ENCODE measurements at regions not wholly inside any gene's neighbourhood (a gene's known extent, or its start where the extent isn't known, plus 50 kb on each side); places are given as distances from the start of the nearest gene placed in this dataset.

GRCh38 chr5:2332521-2332920, 419.0 kb downstream of the IRX2 start:
- no peak for DNase-seq (ENCODE audit: low read depth)

GRCh38 chr5:2330325-2331130, 420.9 kb downstream of the IRX2 start:
- no peak for DNase-seq (ENCODE audit: low read depth)

- no peak for DNase-seq (ENCODE audit: low read depth)
Observed at GRCh38 chr5:2329741-2330140, 421.7 kb downstream of the IRX2 start.

- no peak for DNase-seq (ENCODE audit: low read depth)
Observed at GRCh38 chr5:2326601-2327000, 424.9 kb downstream of the IRX2 start.

DNA sequence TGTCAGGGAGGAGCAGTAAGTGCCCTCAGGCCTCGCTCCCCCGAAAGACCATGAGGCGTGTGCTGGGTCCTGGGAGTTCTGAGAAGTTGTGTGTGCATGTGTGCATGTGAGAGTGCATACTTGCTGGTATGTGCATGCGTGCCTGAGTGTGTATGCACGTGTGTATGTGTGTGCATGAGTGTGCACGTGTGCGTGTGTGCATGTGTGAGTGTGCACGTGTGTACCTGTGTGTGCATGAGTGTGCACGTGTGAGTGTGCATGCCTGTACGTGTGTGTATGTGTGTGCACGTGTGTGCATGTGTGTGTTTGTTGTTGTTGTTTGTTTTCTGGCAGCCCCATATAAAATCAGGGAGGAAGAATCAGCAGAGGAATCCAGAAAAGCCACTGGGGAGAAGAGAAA, 426.7 kb downstream of the IRX2 start:
- DNase-seq (ENCODE audit: low read depth), result no peak

DNA sequence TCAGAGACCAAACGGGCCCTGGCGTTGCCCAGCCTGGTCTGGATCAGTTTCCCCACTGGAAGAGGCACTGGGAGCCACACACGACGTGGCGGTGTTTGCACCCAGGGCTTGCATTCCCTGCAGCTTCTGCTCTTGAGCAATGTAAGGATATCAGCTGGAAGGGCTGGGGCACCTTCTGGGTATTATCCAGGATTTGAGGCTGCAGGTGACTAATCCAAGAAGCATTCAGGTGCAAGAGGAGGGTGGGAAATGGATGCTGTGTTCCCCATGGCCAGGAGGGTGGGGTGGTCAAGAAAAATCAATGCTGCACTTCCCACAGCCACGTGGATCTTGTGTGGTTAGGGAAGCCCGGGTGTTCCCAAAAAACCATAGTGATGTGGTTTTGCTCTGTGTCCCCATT, 430.9 kb downstream of the IRX2 start:
- DNase-seq (ENCODE audit: low read depth), result no peak

DNA sequence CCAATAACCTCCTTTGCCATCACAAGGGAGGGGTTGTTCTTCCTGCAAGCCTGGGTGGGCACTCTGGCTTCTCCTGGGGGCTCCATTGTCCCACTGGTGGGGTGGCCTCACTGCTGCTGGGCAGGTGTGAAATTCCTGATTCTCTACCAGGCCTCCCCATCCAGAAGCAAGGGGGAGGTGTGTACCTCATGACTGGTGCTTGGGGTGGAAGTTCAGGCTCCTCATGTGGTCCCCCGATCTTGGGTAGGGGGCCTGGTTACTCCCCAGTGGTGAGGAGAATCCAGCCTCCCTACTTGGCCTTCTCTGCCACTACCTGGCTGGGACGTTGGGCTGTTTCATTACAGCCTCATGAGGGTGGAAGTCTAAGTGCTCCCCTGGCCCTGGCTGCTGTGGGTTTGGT, 433.9 kb downstream of the IRX2 start:
- DNase-seq (ENCODE audit: low read depth), result no peak

- DNase-seq (ENCODE audit: low read depth), result no peak
Observed at GRCh38 chr5:2311851-2312250, 429.1 kb upstream of the IRX4 start.

DNA sequence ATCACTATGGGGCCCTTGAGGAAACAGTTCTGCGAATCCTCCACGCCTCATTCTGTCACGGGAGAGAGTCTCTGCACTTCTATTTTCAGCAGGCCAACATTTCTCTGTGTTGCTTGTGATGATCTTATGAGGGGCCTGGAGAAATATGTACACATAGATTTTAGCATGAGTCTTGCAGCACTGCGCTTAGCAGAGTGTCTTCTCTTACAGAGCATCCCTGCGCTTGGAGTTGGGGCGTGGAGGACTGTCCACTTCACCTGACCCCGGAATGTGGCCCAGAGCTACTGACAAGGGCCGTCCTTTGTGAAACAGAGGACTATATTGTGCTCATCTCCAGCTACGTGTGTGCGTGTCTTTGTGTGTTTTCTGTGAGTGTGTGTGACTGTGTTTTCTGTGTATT, 428.2 kb upstream of the IRX4 start:
- DNase-seq (ENCODE audit: low read depth), result no peak

DNA sequence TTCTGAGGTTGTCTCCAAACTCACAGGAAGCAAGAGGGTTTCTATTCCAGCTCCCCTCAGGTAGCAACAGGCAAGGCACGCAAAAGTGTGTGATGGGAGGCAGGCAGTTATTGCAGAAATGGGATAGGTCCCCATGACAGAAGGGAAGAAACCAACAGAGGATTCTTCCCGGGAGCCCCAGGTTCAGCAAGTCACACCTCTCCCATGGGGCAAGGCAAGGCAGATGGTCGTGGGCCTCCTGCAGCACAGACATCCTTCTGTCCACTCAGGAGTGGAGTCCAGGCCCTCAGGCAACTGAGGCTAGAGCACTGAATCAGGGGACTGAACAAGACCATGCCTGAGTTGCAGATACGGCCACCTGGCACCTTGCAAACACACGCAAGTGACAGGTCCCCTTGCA, 424.9 kb upstream of the IRX4 start:
- DNase-seq (ENCODE audit: low read depth), result no peak

GRCh38 chr5:2306711-2307110, 424.0 kb upstream of the IRX4 start:
- no peak for DNase-seq (ENCODE audit: low read depth)

- DNase-seq (ENCODE audit: low read depth), result no peak
Observed at GRCh38 chr5:2303431-2304100, 420.8 kb upstream of the IRX4 start.

DNA sequence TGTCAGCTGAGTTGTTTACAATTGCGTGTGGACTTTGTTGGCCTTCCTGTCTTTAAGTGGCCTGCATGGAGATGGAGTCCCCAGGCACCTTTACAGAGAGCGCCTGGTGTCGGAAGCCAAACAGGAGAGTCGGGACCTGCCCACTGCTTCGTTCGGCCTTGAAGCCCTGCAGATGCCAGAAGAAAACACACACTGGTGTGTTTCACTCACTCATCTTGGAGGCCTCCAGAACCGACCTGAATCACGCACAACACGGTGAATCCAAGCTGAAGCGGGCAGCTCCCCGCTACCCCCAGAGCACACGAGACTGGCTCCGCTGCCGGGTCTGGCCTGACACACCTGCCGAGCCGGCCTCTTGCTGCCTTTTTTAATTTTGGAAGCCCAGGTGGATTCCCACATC, 419.4 kb upstream of the IRX4 start:
- DNase-seq (ENCODE audit: low read depth), result no peak

DNA sequence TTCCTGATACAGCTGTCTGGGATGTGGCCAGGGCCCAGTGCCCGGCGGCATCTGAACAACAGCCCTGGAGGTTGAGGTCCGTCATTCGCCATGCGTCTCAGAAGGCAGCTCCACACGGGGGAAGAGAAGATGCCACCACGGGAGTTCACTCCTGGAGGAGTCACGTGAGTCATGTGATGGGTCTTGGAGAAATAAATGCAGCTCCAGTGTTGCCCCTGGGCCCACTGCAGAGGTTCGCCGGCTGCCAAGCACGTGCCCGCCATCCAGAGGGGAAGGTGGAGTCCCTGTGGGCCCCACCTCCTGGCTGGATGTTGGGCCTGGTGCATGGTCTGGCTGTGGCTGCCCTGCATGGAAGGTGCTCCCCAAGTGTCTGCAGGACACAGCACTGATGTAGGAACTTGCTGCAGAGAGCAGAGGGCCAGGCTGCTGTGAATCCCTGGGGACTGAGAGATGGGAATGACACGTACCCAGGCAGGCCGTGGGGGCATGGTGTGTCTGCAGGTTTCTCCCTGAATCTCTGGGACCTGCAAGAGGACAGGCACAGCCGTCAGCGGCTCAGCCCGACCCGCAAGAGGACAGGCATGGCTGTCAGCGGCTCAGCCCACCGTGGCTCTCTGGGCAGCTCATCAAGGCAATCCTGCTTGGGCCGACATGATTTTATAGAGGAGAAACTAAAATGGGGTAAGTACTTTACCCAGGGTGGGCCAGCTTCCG, 418.3 kb upstream of the IRX4 start:
- DNase-seq (ENCODE audit: low read depth), result no peak

DNA sequence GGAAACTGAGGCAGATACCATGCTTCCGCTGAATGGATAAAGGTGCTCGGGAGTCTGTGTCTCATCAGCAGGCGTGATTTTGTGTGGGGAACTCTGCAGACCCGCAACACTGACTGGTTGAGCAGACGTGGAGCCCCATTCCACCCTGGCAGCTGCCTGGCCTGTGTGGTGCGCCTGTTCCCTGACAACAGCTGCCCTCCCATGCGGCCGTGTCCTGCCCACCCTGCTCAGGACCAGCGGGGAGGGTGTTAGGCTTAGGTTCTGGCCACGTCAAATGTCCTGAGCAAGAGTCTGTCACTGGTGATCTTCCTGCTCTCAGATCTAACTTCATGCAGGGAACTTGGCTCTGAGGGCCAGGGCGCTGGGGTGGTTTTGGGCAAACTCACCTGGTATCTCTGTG, 417.7 kb upstream of the IRX4 start:
- DNase-seq (ENCODE audit: low read depth), result no peak

DNA sequence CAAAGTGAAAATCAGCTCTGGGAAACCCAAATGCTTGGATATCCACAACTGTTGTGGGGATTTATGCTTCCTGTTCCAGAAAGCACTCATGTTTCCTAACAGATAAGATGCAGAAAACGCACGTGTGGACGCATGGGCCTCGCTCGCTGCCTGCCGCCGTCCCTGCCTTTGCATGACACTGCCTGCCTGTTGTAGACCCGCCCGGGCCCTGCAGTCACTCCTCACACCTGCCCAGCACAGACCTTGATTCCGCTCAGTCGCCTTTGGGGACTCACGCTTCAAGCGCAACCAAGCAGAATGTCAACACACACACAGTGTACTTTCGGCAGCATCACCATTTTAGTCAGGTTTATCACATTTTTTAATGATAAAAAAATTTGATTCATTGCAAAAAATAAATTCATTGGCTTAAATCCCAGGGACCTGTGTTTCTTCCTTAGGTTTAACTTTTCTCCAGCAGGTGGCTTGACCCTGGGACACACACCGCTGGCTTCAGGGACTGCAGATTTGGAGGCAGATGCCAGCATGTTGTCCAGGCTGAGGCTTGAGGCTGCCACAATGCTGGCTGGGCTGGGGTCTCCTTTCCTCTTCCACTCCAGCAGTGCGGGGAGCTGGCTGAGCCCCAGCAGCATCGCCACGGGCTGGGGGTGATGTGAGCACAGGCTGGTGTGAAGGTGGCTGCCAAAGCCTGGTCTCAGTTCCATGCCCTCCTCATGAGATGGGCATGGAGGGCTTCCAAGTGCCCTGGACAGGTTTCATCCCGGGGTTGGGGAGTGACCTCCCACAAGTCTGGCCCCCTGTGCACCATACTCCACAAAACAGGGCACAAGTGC, 416.9 kb upstream of the IRX4 start:
- no peak for DNase-seq (ENCODE audit: low read depth)

GRCh38 chr5:2298781-2299180, 416.1 kb upstream of the IRX4 start:
- DNase-seq (ENCODE audit: low read depth), result no peak

DNA sequence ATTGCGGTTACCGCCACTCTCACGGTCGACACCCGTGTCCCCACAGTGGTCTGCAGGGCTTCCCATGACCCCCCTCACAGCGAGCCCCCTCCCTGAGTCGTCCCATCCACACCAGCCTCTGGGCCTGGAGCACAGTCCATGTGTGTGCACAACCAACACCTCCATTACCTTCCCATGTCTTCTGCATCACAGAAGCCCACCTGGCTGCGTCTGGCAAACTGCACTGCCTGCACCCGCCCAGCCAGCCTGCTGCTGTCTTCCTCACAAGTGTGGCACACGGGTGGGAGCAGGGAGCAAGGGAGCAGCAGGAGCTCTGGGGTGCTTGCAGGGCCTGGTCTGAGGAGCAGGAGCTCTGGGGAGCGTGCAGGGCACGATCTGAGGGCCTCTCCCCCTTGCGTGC, 415.3 kb upstream of the IRX4 start:
- no peak for DNase-seq (ENCODE audit: low read depth)

DNA sequence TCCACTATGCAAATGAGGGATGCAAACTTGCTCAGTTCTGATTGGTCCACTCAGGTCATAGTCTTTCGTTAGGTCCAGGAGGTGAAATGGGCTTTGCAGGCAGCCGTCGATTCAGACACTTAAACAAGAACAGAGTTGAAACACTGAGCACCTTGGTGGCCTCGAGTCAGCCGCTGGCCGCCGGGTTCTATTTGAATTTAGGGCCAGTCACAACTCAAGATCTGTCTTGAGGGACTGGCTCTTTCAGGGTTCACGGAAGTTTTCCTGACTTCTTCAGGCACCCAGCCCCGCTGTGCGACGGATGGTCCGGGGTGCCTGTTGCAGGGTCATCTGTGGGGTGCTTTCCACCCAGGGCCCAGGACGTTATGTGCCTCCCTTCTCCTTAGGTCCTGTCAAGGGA, 412.8 kb upstream of the IRX4 start:
- no peak for DNase-seq (ENCODE audit: low read depth)

DNA sequence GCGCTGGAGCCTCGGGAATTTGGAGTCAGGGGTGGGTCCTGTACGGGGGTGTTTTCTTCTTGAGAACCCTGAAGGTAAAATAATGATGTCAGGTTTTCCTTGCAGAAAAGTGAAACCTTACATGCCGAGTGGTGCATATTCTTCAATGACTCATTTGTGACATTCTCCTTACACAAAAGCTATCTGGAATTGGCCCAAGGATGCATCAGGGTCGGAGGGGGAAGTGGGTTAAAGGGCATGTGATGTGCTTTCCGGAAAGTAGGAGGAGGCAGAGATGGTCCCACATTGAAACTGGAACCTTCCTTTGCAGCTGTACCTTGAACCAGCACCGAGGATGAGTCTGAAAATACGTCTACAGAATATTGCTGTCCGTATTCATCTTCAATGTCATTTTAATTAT, 411.2 kb upstream of the IRX4 start:
- DNase-seq (ENCODE audit: low read depth), result no peak

DNA sequence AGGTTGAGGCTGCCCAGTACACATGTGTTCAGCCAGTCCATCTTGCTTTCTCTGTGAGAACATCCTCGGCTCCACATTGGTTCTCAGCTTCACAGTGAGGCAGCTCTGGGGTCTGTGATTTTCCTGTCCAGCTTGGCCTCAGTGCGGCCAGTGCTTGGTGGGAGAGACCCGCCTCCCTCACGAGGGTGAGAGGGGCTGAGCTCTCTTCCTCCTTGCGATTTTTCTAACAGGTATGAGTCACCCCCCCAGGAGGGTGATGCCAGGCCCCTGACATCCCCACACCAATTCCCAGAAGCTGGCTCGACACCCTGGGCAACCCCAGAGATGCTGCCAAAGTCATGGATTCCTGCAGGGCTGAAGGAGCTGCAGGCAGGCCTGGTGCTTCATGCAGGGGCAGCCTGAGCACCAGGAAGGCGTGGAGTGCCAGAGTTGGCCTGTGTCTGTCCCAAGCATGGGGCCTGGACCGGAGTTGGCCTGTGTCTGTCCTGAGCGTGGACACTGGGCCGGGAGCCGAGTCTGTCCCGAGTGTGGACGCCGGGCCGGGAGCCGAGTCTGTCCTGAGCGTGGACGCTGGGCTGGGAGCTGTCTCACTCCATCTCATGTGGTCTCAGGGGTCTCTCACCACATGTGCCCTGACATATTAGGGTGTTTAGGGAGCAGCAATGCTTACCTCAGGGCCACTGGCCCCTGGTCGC, 408.6 kb upstream of the IRX4 start:
- DNase-seq (ENCODE audit: low read depth), result no peak

DNA sequence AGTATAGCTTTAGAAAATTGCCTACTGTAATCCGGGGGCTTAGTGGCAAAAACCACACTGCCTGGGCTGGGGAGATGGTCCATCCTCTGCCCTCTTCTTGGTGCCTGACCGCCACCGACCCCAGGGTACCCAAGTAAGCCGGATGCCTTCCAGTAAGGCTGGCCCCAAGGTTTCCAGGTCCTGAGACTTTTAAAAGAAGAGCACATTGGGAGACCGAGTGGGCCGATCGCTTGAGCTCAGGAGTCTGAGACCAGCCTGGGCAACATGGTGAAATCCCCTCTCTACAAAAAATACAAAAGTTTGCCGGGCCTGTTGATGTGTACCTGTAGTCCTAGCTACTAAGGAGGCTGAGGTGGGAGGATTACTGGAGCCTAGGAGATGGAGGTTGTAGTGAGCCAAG, 406.7 kb upstream of the IRX4 start:
- DNase-seq (ENCODE audit: low read depth), result no peak

Measured in activated T-cell treated with anti-CD3 and anti-CD28 coated beads for 1 hour (primary cell).